ENCODE measurements at regions not wholly inside any gene's neighbourhood (a gene's known extent, or its start where the extent isn't known, plus 50 kb on each side); places are given as distances from the start of the nearest gene placed in this dataset.

GRCh38 chr22:25380122-25380747 is 160.8 kb downstream of the CRYBB2 start:
- DNase-seq (ENCODE audit: low read depth), result no peak
- no peak for TF ChIP-seq CTCF (conservative IDR thresholded peaks at IDR 0.05; ENCODE audit: low read depth, low read length)
- H3K4me3 ChIP-seq (ENCODE audit: low read depth, low read length), result no peak overlapping the region

- DNase-seq (ENCODE audit: low read depth), result no peak
- no peak overlapping the region for H3K4me3 ChIP-seq (ENCODE audit: low read depth, low read length)
- peak; percentile 55 for TF ChIP-seq CTCF (conservative IDR thresholded peaks at IDR 0.05; ENCODE audit: low read depth, low read length)
Observed at GRCh38 chr22:25382762-25383161, 163.3 kb downstream of the CRYBB2 start.

GRCh38 chr22:25383278-25383820 is 163.9 kb downstream of the CRYBB2 start:
- DNase-seq (ENCODE audit: low read depth), result no peak

GRCh38 chr22:25383892-25384291 is 164.5 kb downstream of the CRYBB2 start:
- H3K4me3 ChIP-seq (ENCODE audit: low read depth, low read length), result no peak overlapping the region
- no peak for TF ChIP-seq CTCF (conservative IDR thresholded peaks at IDR 0.05; ENCODE audit: low read depth, low read length)
- no peak for DNase-seq (ENCODE audit: low read depth)

More at GRCh38 chr22:25383278-25383820, 163.9 kb downstream of the CRYBB2 start:
- TF ChIP-seq CTCF (conservative IDR thresholded peaks at IDR 0.05; ENCODE audit: low read depth, low read length), result no peak
- H3K4me3 ChIP-seq (ENCODE audit: low read depth, low read length), result no peak overlapping the region

- H3K4me3 ChIP-seq (ENCODE audit: low read depth, low read length), result no peak overlapping the region
- TF ChIP-seq CTCF (conservative IDR thresholded peaks at IDR 0.05; ENCODE audit: low read depth, low read length), result no peak
- no peak for DNase-seq (ENCODE audit: low read depth)
Observed at GRCh38 chr22:25386538-25386884, 167.1 kb downstream of the CRYBB2 start.

- no peak overlapping the region for H3K4me3 ChIP-seq (ENCODE audit: low read depth, low read length)
- DNase-seq (ENCODE audit: low read depth), result no peak
- TF ChIP-seq CTCF (conservative IDR thresholded peaks at IDR 0.05; ENCODE audit: low read depth, low read length), result no peak
Observed at GRCh38 chr22:25388415-25388814, 169.0 kb downstream of the CRYBB2 start.

Measured in epithelial cell of proximal tubule (primary cell).